ENCODE measurements at regions not wholly inside any gene's neighbourhood (a gene's known extent, or its start where the extent isn't known, plus 50 kb on each side); places are given as distances from the start of the nearest gene placed in this dataset.

DNA sequence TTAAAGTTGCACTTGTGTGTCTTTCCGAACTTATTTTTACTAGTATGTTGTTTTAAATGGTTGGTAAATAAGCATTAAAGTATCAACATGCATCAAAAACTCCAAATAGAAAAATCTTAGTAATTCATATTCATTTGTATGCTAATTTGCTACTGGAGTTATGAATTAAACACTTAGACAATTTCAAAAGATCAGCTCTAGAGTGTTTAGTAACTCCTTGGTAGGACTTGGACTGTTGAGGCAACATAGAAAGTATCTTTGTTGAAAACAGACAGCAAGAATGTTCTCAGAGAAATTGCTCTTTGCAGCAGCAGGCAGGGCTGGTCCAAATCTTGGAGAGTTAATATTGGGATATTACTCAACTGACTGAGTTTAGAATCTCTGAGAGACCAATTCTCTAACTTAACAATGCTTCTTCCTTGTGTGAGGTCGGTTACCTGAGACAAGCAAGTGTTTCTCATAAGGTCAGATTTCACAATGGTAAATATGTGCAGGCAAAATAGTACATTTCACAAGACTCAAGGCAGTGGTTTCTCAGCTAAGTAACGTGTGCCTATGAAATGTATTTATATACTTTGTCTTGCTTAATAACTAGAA lies 147.8 kb upstream of the IL12A start:
- Mint-ChIP-seq H3K4me3 (peak overlapping the region in 1 of 10 donors; percentile 64), H3K27me3 (peaks cover 20 to 59% (median 28%) of the 10 kb centered on the region in 5 donors), H3K9me3 (no peaks in the 10 kb centered on the region), H3K36me3 (no peaks in the 10 kb centered on the region), H3K27ac (no peak overlapping the region), H3K4me1 (peaks cover 0 to 6% (median 4%) of the 10 kb centered on the region in 7 donors)
- H3K4me3 ChIP-seq (ENCODE audit: low read length): no peak overlapping the region
- no peaks in the 10 kb centered on the region for H3K4me1 ChIP-seq (ENCODE audit: control insufficient read depth in 2 of 2, insufficient read depth in 2 of 2, low read length in 2 of 2)
- CTCF ChIA-PET: no interaction called here
- H3K36me3 ChIP-seq (ENCODE audit: control insufficient read depth in 2 of 3, insufficient read depth in 3 of 3, low read length in 3 of 3): no peaks in the 10 kb centered on the region
- no peak for ATAC-seq
- no peak for DNase-seq
- H3K27me3 ChIP-seq (ENCODE audit: control insufficient read depth in 2 of 2, insufficient read depth in 2 of 2, low read length in 2 of 2): no peaks in the 10 kb centered on the region
- no peak overlapping the region for H3K27ac ChIP-seq (ENCODE audit: low read depth, low read length)
- H3K9me3 ChIP-seq (ENCODE audit: control insufficient read depth in 2 of 3, low read length in 3 of 3): no peaks in the 10 kb centered on the region
- intact Hi-C loops (cut with micrococcal nuclease): no loop called here
- POLR2A ChIA-PET: no interaction called here

DNA sequence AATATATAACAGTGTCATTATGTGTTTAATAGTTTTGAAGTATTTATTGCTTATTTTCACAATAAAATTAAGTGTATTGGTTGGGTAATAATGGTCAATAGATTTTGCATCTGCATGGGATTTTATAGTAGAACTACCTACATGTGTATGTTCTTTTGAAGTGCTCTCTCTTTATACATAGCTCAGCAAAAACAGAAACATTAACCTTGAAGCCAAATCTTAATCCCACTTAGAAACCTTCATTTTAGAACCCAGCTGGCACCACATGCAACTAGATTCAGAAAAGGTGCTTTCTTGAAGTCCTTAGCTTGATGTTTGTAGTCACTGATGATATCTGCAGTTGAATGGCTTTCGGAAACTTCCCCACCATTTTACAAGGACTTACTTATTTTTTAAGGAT lies 146.9 kb upstream of the IL12A start:
- intact Hi-C loops (cut with micrococcal nuclease): no loop called here
- no peak overlapping the region for H3K27ac Mint-ChIP-seq
- POLR2A ChIA-PET: no interaction called here
- Histone ChIP-seq H3K36me3 (ENCODE audit: control insufficient read depth in 2 of 3, insufficient read depth in 3 of 3, low read length in 3 of 3) (no peaks in the 10 kb centered on the region), H3K4me3 (ENCODE audit: low read length) (no peak overlapping the region), H3K4me1 (ENCODE audit: control insufficient read depth in 2 of 2, insufficient read depth in 2 of 2, low read length in 2 of 2) (no peaks in the 10 kb centered on the region), H3K27me3 (ENCODE audit: control insufficient read depth in 2 of 2, insufficient read depth in 2 of 2, low read length in 2 of 2) (no peaks in the 10 kb centered on the region), H3K27ac (ENCODE audit: low read depth, low read length) (no peak overlapping the region), H3K9me3 (ENCODE audit: control insufficient read depth in 2 of 3, low read length in 3 of 3) (no peaks in the 10 kb centered on the region)
- peaks cover 20 to 59% (median 31%) of the 10 kb centered on the region in 5 donors for H3K27me3 Mint-ChIP-seq
- H3K4me3 Mint-ChIP-seq: no peak overlapping the region
- CTCF ChIA-PET: no interaction called here
- H3K4me1 Mint-ChIP-seq: peaks cover 0 to 6% (median 4%) of the 10 kb centered on the region in 7 donors
- H3K36me3 Mint-ChIP-seq: no peaks in the 10 kb centered on the region
- H3K9me3 Mint-ChIP-seq: no peaks in the 10 kb centered on the region
- ATAC-seq (no peak), DNase-seq (no peak)

DNA sequence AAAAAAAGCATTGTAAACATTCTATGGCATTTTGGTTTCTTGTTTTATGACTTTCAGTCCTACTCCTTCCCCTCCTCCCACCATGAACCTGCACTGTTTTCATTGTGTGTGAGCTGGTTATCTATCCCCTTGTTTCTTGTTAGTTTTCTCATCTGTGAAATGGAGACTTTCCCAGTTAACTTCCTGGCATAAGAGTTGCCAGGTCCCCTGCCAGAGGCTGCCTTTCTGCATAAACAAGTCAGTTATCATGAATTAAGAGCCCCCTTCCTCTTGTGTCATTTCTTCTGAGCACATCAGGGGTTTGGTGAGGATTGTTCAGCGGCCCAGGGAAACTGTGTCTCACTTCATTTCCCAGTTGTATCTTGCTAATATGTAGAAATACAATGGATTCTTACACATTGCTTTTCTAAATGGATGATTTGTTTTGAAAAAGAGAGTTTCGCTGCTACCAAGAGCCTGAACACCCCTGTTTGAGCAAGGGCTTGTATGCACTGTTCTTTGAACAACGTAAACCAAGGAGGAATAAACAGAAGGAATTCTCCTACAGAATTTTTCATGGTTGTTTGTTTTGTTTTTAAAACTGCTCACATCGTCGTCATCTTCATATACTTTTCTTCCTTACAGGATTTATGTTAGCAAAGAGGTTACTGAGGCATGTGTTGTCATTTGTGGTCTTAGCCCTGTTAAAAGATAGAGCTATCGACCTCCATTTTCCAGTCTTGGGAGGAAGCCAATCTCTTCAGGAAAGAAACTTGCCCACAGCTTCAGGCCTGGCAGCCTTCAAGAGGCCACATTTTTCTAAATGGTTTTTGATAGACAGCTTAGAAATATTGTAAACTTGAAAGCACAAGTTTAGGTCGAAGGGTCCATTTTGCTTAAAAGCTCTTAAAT lies 144.6 kb upstream of the IL12A start:
- Histone ChIP-seq H3K27ac (ENCODE audit: low read depth, low read length) (no peak overlapping the region), H3K9me3 (ENCODE audit: control insufficient read depth in 2 of 3, low read length in 3 of 3) (no peaks in the 10 kb centered on the region), H3K36me3 (ENCODE audit: control insufficient read depth in 2 of 3, insufficient read depth in 3 of 3, low read length in 3 of 3) (no peaks in the 10 kb centered on the region), H3K4me1 (ENCODE audit: control insufficient read depth in 2 of 2, insufficient read depth in 2 of 2, low read length in 2 of 2) (no peaks in the 10 kb centered on the region), H3K4me3 (ENCODE audit: low read length) (no peak overlapping the region), H3K27me3 (ENCODE audit: control insufficient read depth in 2 of 2, insufficient read depth in 2 of 2, low read length in 2 of 2) (no peaks in the 10 kb centered on the region)
- Mint-ChIP-seq H3K36me3 (no peaks in the 10 kb centered on the region), H3K27me3 (peaks cover 20 to 47% (median 31%) of the 10 kb centered on the region in 5 donors), H3K9me3 (no peaks in the 10 kb centered on the region), H3K4me1 (peaks cover 0 to 6% (median 4%) of the 10 kb centered on the region in 7 donors), H3K27ac (no peak overlapping the region), H3K4me3 (no peak overlapping the region)
- ATAC-seq (no peak), DNase-seq (no peak)
- ChIA-PET CTCF (no interaction called here), POLR2A (no interaction called here)
- intact Hi-C loops (cut with micrococcal nuclease): no loop called here

- Mint-ChIP-seq H3K27me3 (peaks cover 20 to 44% (median 29%) of the 10 kb centered on the region in 5 donors), H3K9me3 (no peaks in the 10 kb centered on the region), H3K27ac (no peak overlapping the region), H3K4me1 (peaks cover 0 to 6% (median 4%) of the 10 kb centered on the region in 7 donors), H3K36me3 (no peaks in the 10 kb centered on the region), H3K4me3 (no peak overlapping the region)
- ATAC-seq (no peak), DNase-seq (no peak)
- ChIA-PET POLR2A (no interaction called here), CTCF (no interaction called here)
- intact Hi-C loops (cut with micrococcal nuclease): no loop called here
- Histone ChIP-seq H3K4me3 (ENCODE audit: low read length) (no peak overlapping the region), H3K27ac (ENCODE audit: low read depth, low read length) (no peak overlapping the region), H3K9me3 (ENCODE audit: control insufficient read depth in 2 of 3, low read length in 3 of 3) (no peaks in the 10 kb centered on the region), H3K36me3 (ENCODE audit: control insufficient read depth in 2 of 3, insufficient read depth in 3 of 3, low read length in 3 of 3) (no peaks in the 10 kb centered on the region), H3K27me3 (ENCODE audit: control insufficient read depth in 2 of 2, insufficient read depth in 2 of 2, low read length in 2 of 2) (no peaks in the 10 kb centered on the region), H3K4me1 (ENCODE audit: control insufficient read depth in 2 of 2, insufficient read depth in 2 of 2, low read length in 2 of 2) (no peaks in the 10 kb centered on the region)
Observed at GRCh38 chr3:159844801-159845261, 143.8 kb upstream of the IL12A start.

GRCh38 chr3:159845737-159846136 lies 142.9 kb upstream of the IL12A start:
- Histone ChIP-seq H3K4me3 (ENCODE audit: low read length) (no peak overlapping the region), H3K36me3 (ENCODE audit: control insufficient read depth in 2 of 3, insufficient read depth in 3 of 3, low read length in 3 of 3) (no peaks in the 10 kb centered on the region), H3K9me3 (ENCODE audit: control insufficient read depth in 2 of 3, low read length in 3 of 3) (no peaks in the 10 kb centered on the region), H3K27me3 (ENCODE audit: control insufficient read depth in 2 of 2, insufficient read depth in 2 of 2, low read length in 2 of 2) (no peaks in the 10 kb centered on the region), H3K27ac (ENCODE audit: low read depth, low read length) (no peak overlapping the region), H3K4me1 (ENCODE audit: control insufficient read depth in 2 of 2, insufficient read depth in 2 of 2, low read length in 2 of 2) (no peaks in the 10 kb centered on the region)
- H3K27ac Mint-ChIP-seq: no peak overlapping the region
- H3K4me3 Mint-ChIP-seq: no peak overlapping the region
- H3K9me3 Mint-ChIP-seq: peaks cover 0 to 1% (median 0%) of the 10 kb centered on the region in 11 donors
- peaks cover 0 to 2% (median 0%) of the 10 kb centered on the region in 7 donors for H3K4me1 Mint-ChIP-seq
- no peak for DNase-seq
- no peaks in the 10 kb centered on the region for H3K36me3 Mint-ChIP-seq
- CTCF ChIA-PET: no interaction called here
- no peak for ATAC-seq
- H3K27me3 Mint-ChIP-seq: peaks cover 15 to 41% (median 23%) of the 10 kb centered on the region in 5 donors
- intact Hi-C loops (cut with micrococcal nuclease): no loop called here
- POLR2A ChIA-PET: no interaction called here

DNA sequence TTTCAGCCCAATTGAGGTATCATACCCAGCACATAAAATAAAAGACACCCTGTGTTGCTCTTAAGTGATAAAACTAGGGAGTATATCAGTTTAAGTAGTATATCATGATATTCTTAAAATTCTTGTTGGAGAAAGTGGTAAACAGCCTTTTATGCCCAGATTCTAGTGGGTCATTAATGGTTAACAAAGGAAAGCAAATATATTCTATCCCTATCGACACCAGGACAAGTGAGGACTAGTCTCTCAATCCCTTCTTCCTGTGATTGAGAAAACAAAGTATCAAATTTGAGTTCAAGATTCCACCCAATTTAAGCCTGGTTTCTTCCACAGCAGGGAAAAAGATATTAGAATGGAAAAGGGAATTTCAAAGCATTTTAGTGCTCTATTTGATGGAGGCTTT lies 142.4 kb upstream of the IL12A start:
- Mint-ChIP-seq H3K36me3 (no peaks in the 10 kb centered on the region), H3K9me3 (peaks cover 0 to 1% (median 0%) of the 10 kb centered on the region in 11 donors), H3K4me1 (peaks cover 0 to 2% (median 0%) of the 10 kb centered on the region in 7 donors), H3K27ac (no peak overlapping the region), H3K27me3 (peaks cover 12 to 40% (median 18%) of the 10 kb centered on the region in 5 donors), H3K4me3 (no peak overlapping the region)
- ChIA-PET CTCF (no interaction called here), POLR2A (no interaction called here)
- ATAC-seq (no peak), DNase-seq (no peak)
- no peaks in the 10 kb centered on the region for H3K4me1 ChIP-seq (ENCODE audit: control insufficient read depth in 2 of 2, insufficient read depth in 2 of 2, low read length in 2 of 2)
- H3K4me3 ChIP-seq (ENCODE audit: low read length): no peak overlapping the region
- no peak overlapping the region for H3K27ac ChIP-seq (ENCODE audit: low read depth, low read length)
- no peaks in the 10 kb centered on the region for H3K9me3 ChIP-seq (ENCODE audit: control insufficient read depth in 2 of 3, low read length in 3 of 3)
- no peaks in the 10 kb centered on the region for H3K36me3 ChIP-seq (ENCODE audit: control insufficient read depth in 2 of 3, insufficient read depth in 3 of 3, low read length in 3 of 3)
- no peaks in the 10 kb centered on the region for H3K27me3 ChIP-seq (ENCODE audit: control insufficient read depth in 2 of 2, insufficient read depth in 2 of 2, low read length in 2 of 2)
- intact Hi-C loops (cut with micrococcal nuclease): no loop called here
